EL (cell line): ENCODE measurements at regions not wholly inside any gene's neighbourhood (a gene's known extent, or its start where the extent isn't known, plus 50 kb on each side); places are given as distances from the start of the nearest gene placed in this dataset.

Experiments used
- DNase-seq: peaks from one replicate; pipeline ENCODE4 v3.0.0-alpha.2; 2016

- no peak for DNase-seq
Observed at GRCh38 chr2:81981585-81981984, 1677.0 kb upstream of the LRRTM1 start.

GRCh38 chr2:81979086-81979485 lies 1674.5 kb upstream of the LRRTM1 start:
- no peak for DNase-seq

- no peak for DNase-seq
Observed at GRCh38 chr2:81976998-81977397, 1672.4 kb upstream of the LRRTM1 start.

DNA sequence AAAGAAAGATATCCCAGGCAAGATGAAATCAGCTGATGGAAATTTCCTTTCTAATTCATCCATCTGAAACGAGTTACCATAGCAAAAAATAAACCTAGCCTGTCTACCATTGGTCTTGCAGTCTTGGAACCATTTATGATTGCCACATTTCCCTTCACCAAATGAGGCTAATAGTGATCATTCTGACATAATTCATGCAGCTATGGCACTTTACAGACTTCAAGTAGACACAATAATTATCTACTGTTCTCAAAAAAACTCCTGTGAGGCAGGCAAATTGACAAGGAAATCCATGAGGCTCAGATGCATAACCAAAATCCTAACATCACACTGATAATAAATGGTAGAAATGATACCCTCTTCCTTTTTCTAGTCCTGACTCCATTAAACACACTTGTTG lies 1669.7 kb upstream of the LRRTM1 start:
- DNase-seq, result no peak

DNA sequence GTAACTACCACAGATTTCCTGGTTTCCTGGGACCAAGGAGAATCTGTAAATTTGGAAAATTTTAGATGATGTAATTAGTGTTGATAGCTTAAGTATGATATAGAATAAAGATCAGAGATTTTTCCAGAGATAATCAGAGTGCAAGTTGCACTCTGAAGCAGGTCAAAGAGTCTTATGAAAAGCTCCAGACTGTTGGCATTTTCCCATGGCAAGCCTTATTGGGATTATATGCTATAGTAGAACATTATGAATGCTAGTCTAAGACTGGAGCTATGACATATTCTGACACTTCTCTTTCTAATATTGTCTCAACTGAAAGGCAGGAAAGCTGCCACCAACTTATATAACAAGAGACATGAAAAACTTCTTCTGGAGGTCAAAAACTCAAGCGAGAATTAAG lies 1638.3 kb upstream of the LRRTM1 start:
- DNase-seq, result no peak

GRCh38 chr2:81942136-81942680 lies 1637.7 kb upstream of the LRRTM1 start:
- no peak for DNase-seq

- no peak for DNase-seq
Observed at GRCh38 chr2:81940266-81940955, 1635.9 kb upstream of the LRRTM1 start.

- DNase-seq, result no peak
Observed at GRCh38 chr2:81937944-81938343, 1633.4 kb upstream of the LRRTM1 start.

- no peak for DNase-seq
Observed at GRCh38 chr2:81903534-81903933, 1599.0 kb upstream of the LRRTM1 start.

GRCh38 chr2:81901017-81901416 lies 1596.5 kb upstream of the LRRTM1 start:
- DNase-seq, result no peak

DNA sequence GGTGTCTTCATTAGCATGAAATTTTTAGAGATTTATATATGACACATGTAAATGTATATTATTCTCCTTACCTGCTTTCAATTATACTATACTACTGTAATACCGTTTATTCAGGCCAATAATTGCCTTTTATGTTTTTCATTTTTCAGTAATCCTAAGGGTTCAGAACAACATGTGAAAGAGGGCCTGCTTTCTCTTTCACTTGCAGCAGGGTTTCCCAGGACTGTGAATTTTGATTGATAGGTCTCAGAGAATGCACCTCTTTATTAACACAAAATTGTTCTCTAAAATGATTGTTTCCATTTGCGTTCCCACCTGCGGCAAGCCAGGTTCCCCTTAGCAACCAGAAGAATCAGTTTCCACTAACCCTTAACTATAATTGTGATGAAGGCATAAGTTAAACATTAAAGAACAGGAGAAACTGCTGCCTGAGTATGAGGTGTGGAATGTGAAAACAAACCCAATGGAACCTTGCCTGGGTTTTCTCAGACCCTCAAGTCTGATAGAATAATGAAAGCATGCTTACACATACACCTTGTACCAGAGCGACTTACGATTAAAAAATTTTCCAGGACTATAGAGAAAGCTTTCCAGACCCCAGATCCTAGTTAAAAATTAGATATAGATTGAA lies 1591.2 kb upstream of the LRRTM1 start:
- DNase-seq, result no peak

GRCh38 chr2:81894451-81894990 lies 1590.0 kb upstream of the LRRTM1 start:
- DNase-seq, result no peak

DNA sequence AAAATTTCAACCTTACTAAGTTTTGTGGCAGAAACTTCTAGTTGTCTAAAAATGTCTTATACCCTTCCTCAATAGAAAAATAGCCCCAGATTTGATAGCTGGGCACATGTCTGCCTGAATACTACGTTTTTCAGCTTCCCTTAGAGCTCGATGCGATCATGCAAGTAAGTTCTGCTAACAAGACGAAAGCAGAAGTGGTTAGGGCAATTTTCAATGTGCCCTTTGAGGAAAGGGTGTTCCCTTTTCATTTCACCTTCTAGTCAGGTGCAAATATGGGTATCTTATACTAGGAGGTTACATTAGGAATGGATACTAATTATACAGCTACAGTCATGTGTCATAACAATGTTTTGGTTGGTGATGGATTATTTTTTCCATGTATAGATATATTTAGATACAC lies 1572.1 kb upstream of the LRRTM1 start:
- DNase-seq, result no peak

DNA sequence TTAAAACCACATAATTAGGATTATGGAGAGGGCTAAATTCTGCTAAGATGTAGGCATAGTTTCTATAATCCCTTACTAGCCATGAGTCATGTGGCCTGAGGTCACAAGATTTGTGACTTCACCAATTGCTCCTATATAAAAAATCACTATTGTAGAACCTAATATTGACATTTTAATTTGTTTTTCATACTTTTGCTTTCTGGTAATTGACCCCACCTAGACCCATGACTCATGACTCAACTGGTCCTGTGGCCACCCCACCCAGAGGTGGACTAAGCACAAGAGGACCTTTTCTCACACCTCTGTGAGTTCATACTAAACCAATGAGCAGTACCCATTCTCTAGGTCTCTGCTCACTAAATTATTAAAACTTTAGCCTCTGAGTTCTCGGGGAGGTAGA lies 1567.5 kb upstream of the LRRTM1 start:
- no peak for DNase-seq

DNA sequence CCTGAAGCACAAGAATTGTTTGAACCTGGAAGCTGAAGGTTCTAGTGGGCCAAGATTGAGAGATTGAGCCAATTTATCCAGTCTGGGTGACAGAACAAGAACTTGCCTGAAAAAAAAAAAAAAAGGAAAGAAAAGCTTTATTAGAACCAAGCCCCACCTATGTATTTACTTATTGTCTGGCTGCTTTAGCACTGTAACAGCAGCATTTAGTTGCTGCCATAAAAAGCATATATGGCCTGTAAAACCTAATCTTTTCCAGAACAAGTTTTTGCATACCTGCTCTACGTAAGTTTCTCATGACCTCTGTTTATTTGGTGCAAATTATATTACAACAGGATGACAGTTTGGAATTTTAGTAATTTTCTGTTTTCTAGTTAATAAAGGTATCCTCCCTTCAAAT lies 1565.6 kb upstream of the LRRTM1 start:
- no peak for DNase-seq

GRCh38 chr2:81858998-81859397 lies 1554.4 kb upstream of the LRRTM1 start:
- no peak for DNase-seq

GRCh38 chr2:81853341-81853740 lies 1548.8 kb upstream of the LRRTM1 start:
- no peak for DNase-seq

- DNase-seq, result no peak
Observed at GRCh38 chr2:81852651-81853050, 1548.1 kb upstream of the LRRTM1 start.

DNA sequence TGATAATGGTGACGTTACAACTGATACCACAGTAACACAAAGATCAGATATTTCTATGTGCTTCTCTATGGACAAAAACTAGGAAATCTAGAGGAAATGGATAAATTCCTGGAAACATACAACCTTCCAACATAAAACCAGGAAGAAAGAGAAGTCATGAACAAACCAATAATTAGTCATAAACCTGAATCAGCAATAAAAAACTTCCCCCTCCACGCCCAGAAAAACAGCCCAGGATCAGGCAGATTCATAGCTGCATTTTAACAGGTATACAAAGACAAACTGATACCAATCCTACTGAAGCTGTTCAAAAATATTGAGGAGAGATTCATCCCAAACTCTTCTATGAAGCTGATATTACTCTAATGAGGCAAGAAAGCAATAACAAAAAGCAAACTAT lies 1535.2 kb upstream of the LRRTM1 start:
- no peak for DNase-seq

GRCh38 chr2:81835321-81836000 lies 1530.9 kb upstream of the LRRTM1 start:
- DNase-seq, result no peak

GRCh38 chr2:81786811-81787210 lies 1482.3 kb upstream of the LRRTM1 start:
- DNase-seq, result no peak

DNA sequence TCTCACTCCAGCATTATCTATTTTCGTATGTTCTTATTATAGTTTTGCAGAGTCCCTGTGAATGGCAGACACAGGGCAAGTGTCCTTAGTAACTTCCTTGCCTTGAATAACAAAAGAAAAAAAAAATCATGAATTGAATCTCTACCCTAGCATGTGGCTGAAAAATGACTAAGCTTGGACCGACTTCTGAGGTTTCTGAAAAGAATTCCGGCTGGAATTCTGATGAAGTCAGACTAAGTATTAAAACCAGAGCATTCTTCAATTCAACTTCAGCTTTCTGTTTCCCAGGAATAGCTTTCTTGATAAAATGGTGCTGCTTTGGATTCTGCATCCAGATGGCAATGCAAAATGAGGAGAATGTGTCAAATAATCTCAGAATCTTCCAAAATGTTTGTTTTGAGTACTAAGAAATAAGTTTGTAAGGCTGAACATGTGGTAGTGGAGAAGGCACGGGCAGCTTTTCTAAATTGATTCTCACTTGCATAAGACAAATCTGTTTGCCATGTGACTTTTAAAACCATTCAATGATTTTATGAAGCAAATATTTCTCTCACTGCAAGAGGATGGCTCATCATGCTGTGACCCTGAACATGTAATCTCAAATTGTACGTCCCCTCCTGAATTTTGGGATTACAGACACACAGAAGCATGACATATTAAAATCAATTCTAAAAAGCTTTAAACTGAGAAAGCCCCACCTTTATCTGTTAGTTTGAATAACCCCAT lies 1462.8 kb upstream of the LRRTM1 start:
- DNase-seq, result no peak

GRCh38 chr2:81747481-81748070 lies 1443.0 kb upstream of the LRRTM1 start:
- DNase-seq, result no peak
